Esophagus muscularis mucosa (tissue), 4 donors: ENCODE measurements at regions not wholly inside any gene's neighbourhood (a gene's known extent, or its start where the extent isn't known, plus 50 kb on each side); places are given as distances from the start of the nearest gene placed in this dataset.

ENCODE experiments used
- DNase-seq: peaks from one replicate; pipeline ENCODE4 v3.0.0-alpha.2; 2017; ENCODE audit errors: extremely low spot score
- H3K27ac ChIP-seq, 4 donors: fragments of 200-600 bp; sonication (generic); replicated peaks in 1 of 4; 1 replicate in 3 of 4; 2 replicates in 1 of 4; pipeline ENCODE4 v1.5.1; 2016 to 2019; ENCODE audit warnings: mild to moderate bottlenecking in 1 of 4
- H3K27me3 ChIP-seq, 4 donors: fragments of 200-600 bp; sonication (generic); one replicate each; pipeline versions ENCODE4 v1.5.1 to v1.6.0; 2016 to 2019
- H3K36me3 ChIP-seq, 4 donors: fragments of 200-600 bp; sonication (generic); one replicate each; pipeline ENCODE4 v1.5.1; 2016 to 2019
- H3K4me1 ChIP-seq, 4 donors: fragments of 200-600 bp; sonication (generic); one replicate each; pipeline ENCODE4 v1.5.1; 2016 to 2019
- H3K4me3 ChIP-seq, 4 donors: fragments of 200-600 bp; sonication (generic); 1 replicate in 2 of 4; 2 replicates in 2 of 4; pipeline ENCODE4 v1.5.1; 2016 to 2019; ENCODE audit warnings: mild to moderate bottlenecking in 4 of 4, moderate library complexity in 1 of 4
- H3K9me3 ChIP-seq, 4 donors: fragments of 200-600 bp; sonication (generic); 1 replicate in 3 of 4; 2 replicates in 1 of 4; pipeline ENCODE4 v1.5.1; 2016 to 2019
- CTCF ChIP-seq, 3 experiments: fragments of 200-600 bp in 2 of 3; fragments of 450-650 bp in 1 of 3; sonication (generic) in 2 of 3; IDR thresholded peaks; one replicate each; pipeline ENCODE4 v1.5.1; 2017 to 2019; ENCODE audit warnings: antibody characterized with exemption in 3 of 3, mild to moderate bottlenecking in 2 of 3, moderate library complexity in 1 of 3
- EP300 ChIP-seq: sonication (generic); formaldehyde crosslinking; IDR thresholded peaks from one replicate; pipeline ENCODE4 v1.6.1; 2017; ENCODE audit warnings: antibody characterized with exemption
- POLR2A ChIP-seq: fragments of 450-650 bp; IDR thresholded peaks from one replicate; pipeline ENCODE4 v1.6.1; 2017; ENCODE audit warnings: antibody characterized with exemption, moderate library complexity, mild to moderate bottlenecking, low read depth
- POLR2AphosphoS5 ChIP-seq, 2 donors: sonication (generic); formaldehyde crosslinking; IDR thresholded peaks; one replicate each; pipeline ENCODE4 v1.6.1; 2017; ENCODE audit warnings: antibody characterized with exemption in 2 of 2
- WGBS: methylation state at CpG from one replicate; pipeline ENCODE4 v1.1.5; 2018; 5-methylcytosine and 5-hydroxymethylcytosine counted together
- intact Hi-C: fragments of 100-400 bp; cut with DNase I; formaldehyde crosslinking; loops from one replicate; pipeline ENCODE4 v1.15.1; 2023

GRCh38 chr5:145510769-145511168 is 324.4 kb downstream of the PRELID2 start:
- 93% methylated on average over 1 of the region's 2 CpGs for WGBS
- Histone ChIP-seq H3K4me3 (no peak overlapping the region), H3K9me3 (no peaks in the 10 kb centered on the region), H3K27ac (no peak overlapping the region), H3K4me1 (peaks cover 3 to 11% (median 9%) of the 10 kb centered on the region in 4 donors), H3K36me3 (no peaks in the 10 kb centered on the region), H3K27me3 (no peaks in the 10 kb centered on the region)
- no peak for TF ChIP-seq CTCF (IDR thresholded peaks at IDR 0.05)
- no peak for TF ChIP-seq POLR2A
- DNase-seq: no peak
- intact Hi-C loops: no loop called here

GRCh38 chr5:145510324-145510723 is 324.8 kb downstream of the PRELID2 start:
- 44% methylated on average over 1 of the region's 1 CpG for WGBS
- DNase-seq: no peak
- Histone ChIP-seq H3K27me3 (no peaks in the 10 kb centered on the region), H3K36me3 (no peaks in the 10 kb centered on the region), H3K9me3 (no peaks in the 10 kb centered on the region), H3K4me1 (peaks cover 3 to 11% (median 9%) of the 10 kb centered on the region in 4 donors), H3K4me3 (no peak overlapping the region), H3K27ac (no peak overlapping the region)
- intact Hi-C loops: no loop called here
- no peak for TF ChIP-seq POLR2AphosphoS5 (IDR thresholded peaks at IDR 0.05)
- no peak for TF ChIP-seq POLR2A
- TF ChIP-seq CTCF (IDR thresholded peaks at IDR 0.05): no peak
- TF ChIP-seq EP300: no peak

GRCh38 chr5:145509336-145510136 is 325.6 kb downstream of the PRELID2 start:
- no peaks in the 10 kb centered on the region for H3K36me3 ChIP-seq
- no peak for DNase-seq
- 63% methylated on average over 2 of the region's 2 CpGs for WGBS
- no peaks in the 10 kb centered on the region for H3K27me3 ChIP-seq
- no peaks in the 10 kb centered on the region for H3K9me3 ChIP-seq
- intact Hi-C loops: no loop called here
- peaks cover 3 to 11% (median 9%) of the 10 kb centered on the region in 4 donors for H3K4me1 ChIP-seq
- TF ChIP-seq POLR2AphosphoS5 (IDR thresholded peaks at IDR 0.05): no peak
- no peak overlapping the region for H3K4me3 ChIP-seq
- H3K27ac ChIP-seq: no peak overlapping the region

GRCh38 chr5:145506185-145506850 is 328.8 kb downstream of the PRELID2 start:
- H3K36me3 ChIP-seq: no peaks in the 10 kb centered on the region
- H3K9me3 ChIP-seq: no peaks in the 10 kb centered on the region
- no peak overlapping the region for H3K27ac ChIP-seq
- no peaks in the 10 kb centered on the region for H3K27me3 ChIP-seq
- TF ChIP-seq EP300 (no peak), POLR2AphosphoS5 (IDR thresholded peaks at IDR 0.05) (no peak), CTCF (IDR thresholded peaks at IDR 0.05) (no peak), POLR2A (no peak)
- no peak overlapping the region for H3K4me3 ChIP-seq
- peaks cover 3 to 11% (median 9%) of the 10 kb centered on the region in 4 donors for H3K4me1 ChIP-seq
- no peak for DNase-seq
- 83% methylated on average over 3 of the region's 3 CpGs for WGBS
- intact Hi-C loops: no loop called here

GRCh38 chr5:145502906-145503305 is 332.2 kb downstream of the PRELID2 start:
- DNase-seq: no peak
- Histone ChIP-seq H3K27me3 (no peaks in the 10 kb centered on the region), H3K4me3 (no peak overlapping the region), H3K36me3 (no peaks in the 10 kb centered on the region), H3K4me1 (peaks cover 0 to 7% (median 7%) of the 10 kb centered on the region in 4 donors), H3K27ac (no peak overlapping the region), H3K9me3 (no peaks in the 10 kb centered on the region)
- TF ChIP-seq EP300: no peak
- TF ChIP-seq POLR2A: no peak
- no peak for TF ChIP-seq CTCF (IDR thresholded peaks at IDR 0.05)
- TF ChIP-seq POLR2AphosphoS5 (IDR thresholded peaks at IDR 0.05): no peak
- intact Hi-C loops: no loop called here
- 100% methylated on average over 1 of the region's 1 CpG for WGBS
